ENCODE measurements at regions not wholly inside any gene's neighbourhood (a gene's known extent, or its start where the extent isn't known, plus 50 kb on each side); places are given as distances from the start of the nearest gene placed in this dataset.

DNA sequence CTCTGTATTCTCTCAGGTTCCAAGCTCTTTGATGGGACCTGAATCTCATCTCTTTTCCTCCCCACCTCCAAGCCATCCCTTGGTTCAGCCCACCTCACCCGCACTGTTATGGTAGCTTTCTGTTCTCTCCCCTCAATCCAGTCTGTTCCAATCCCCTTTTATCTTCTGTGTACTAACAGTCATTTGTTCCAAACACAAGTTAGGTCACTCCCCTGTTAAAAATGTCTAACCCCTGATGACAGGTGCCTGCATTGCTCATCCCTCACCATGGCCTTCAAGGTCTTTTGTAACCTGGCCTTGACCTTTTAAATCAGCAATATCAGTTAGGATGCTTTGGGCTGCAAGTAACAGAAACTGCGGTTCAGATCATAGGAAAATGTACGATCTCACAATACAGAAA lies 74.8 kb downstream of the CYP26A1 start:
- FAIRE-seq (no peak), DNase-seq (ENCODE audit: low read depth, low spot score) (no peak)
- no peak overlapping the region for H3K4me3 ChIP-seq (ENCODE audit: control insufficient read depth in 2 of 3, extremely low read depth in 1 of 3, insufficient read depth in 2 of 3, low read depth in 1 of 3, low read length in 3 of 3)
- H2AFZ ChIP-seq (ENCODE audit: control insufficient read depth, low read length) = no peak overlapping the region
- no peak for TF ChIP-seq EZH2 (IDR thresholded peaks at IDR 0.05; ENCODE audit: low read length)
- TF ChIP-seq, protein P1, sequence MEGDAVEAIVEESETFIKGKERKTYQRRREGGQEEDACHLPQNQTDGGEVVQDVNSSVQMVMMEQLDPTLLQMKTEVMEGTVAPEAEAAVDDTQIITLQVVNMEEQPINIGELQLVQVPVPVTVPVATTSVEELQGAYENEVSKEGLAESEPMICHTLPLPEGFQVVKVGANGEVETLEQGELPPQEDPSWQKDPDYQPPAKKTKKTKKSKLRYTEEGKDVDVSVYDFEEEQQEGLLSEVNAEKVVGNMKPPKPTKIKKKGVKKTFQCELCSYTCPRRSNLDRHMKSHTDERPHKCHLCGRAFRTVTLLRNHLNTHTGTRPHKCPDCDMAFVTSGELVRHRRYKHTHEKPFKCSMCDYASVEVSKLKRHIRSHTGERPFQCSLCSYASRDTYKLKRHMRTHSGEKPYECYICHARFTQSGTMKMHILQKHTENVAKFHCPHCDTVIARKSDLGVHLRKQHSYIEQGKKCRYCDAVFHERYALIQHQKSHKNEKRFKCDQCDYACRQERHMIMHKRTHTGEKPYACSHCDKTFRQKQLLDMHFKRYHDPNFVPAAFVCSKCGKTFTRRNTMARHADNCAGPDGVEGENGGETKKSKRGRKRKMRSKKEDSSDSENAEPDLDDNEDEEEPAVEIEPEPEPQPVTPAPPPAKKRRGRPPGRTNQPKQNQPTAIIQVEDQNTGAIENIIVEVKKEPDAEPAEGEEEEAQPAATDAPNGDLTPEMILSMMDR (optimal IDR thresholded peaks at IDR 0.05 in 1 of 3, IDR thresholded peaks at IDR 0.05 in 1 of 3, conservative IDR thresholded peaks at IDR 0.05 in 1 of 3; ENCODE audit: extremely low read depth in 1 of 3, insufficient read depth in 2 of 3, low read length in 3 of 3) = no peak
- H4K20me1 ChIP-seq (ENCODE audit: control insufficient read depth, extremely low read depth, insufficient read depth, low read length) = no peaks in the 10 kb centered on the region
- H3K9me1 ChIP-seq (ENCODE audit: control insufficient read depth, extremely low read depth, insufficient read depth, low read length) = peaks cover 2% of the 10 kb centered on the region
- H3K9ac ChIP-seq (ENCODE audit: control insufficient read depth, extremely low read depth, insufficient read depth, low read length) = no peak overlapping the region
- H3K27ac ChIP-seq (ENCODE audit: control insufficient read depth, insufficient read depth, low read length) = no peak overlapping the region
- no peak overlapping the region for H3K4me2 ChIP-seq (ENCODE audit: control insufficient read depth, extremely low read depth, insufficient read depth, low read depth, low read length)
- H3K79me2 ChIP-seq (ENCODE audit: control insufficient read depth, insufficient read depth, low read length) = no peaks in the 10 kb centered on the region
- peaks cover 35% of the 10 kb centered on the region for H3K4me1 ChIP-seq (ENCODE audit: control insufficient read depth, extremely low read depth, insufficient read depth, low read length)
- H3K9me3 ChIP-seq (ENCODE audit: control insufficient read depth, low read depth, low read length) = peaks cover under 1% of the 10 kb centered on the region
- dilution Hi-C loops (cut with MboI; ENCODE audit: extremely low pct_ligation_motif_present, low sequenced_read_pairs) = no loop called here
- no peaks in the 10 kb centered on the region for H3K36me3 ChIP-seq (ENCODE audit: control insufficient read depth in 2 of 2, extremely low read depth in 1 of 2, insufficient read depth in 2 of 2, low read length in 2 of 2)
- H3K27me3 ChIP-seq (ENCODE audit: control insufficient read depth, extremely low read depth, insufficient read depth, low read length) = no peaks in the 10 kb centered on the region

DNA sequence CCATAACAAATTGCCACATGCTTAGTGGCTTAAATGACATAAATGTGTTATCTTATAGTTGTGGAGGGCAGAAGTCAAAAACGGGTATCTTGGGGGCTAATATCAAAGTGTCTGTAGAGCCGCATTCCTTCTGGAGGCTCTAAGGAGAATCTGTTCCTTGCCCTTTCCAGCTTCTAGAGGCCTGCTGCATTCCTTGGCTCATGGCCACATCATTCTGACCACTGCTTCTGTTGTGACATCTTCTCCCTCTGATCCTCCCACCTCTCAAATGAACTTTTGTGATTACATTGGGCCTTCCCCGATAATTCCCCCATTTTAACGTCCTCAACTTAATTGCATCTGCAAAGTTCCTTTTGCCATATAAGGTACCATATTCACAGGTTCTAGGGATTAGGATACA lies 76.1 kb downstream of the CYP26A1 start:
- H3K4me1 ChIP-seq (ENCODE audit: control insufficient read depth, extremely low read depth, insufficient read depth, low read length) = peaks cover 35% of the 10 kb centered on the region

More for the DNA sequence above, 76.1 kb downstream of the CYP26A1 start:
- Histone ChIP-seq H3K9me1 (ENCODE audit: control insufficient read depth, extremely low read depth, insufficient read depth, low read length) (peaks cover 2% of the 10 kb centered on the region), H3K79me2 (ENCODE audit: control insufficient read depth, insufficient read depth, low read length) (no peaks in the 10 kb centered on the region), H3K36me3 (ENCODE audit: control insufficient read depth in 2 of 2, extremely low read depth in 1 of 2, insufficient read depth in 2 of 2, low read length in 2 of 2) (no peaks in the 10 kb centered on the region), H2AFZ (ENCODE audit: control insufficient read depth, low read length) (no peak overlapping the region), H3K9me3 (ENCODE audit: control insufficient read depth, low read depth, low read length) (peaks cover 2% of the 10 kb centered on the region), H3K9ac (ENCODE audit: control insufficient read depth, extremely low read depth, insufficient read depth, low read length) (no peak overlapping the region), H3K27ac (ENCODE audit: control insufficient read depth, insufficient read depth, low read length) (no peak overlapping the region), H3K4me3 (ENCODE audit: control insufficient read depth in 2 of 3, extremely low read depth in 1 of 3, insufficient read depth in 2 of 3, low read depth in 1 of 3, low read length in 3 of 3) (no peak overlapping the region), H3K4me2 (ENCODE audit: control insufficient read depth, extremely low read depth, insufficient read depth, low read depth, low read length) (no peak overlapping the region), H4K20me1 (ENCODE audit: control insufficient read depth, extremely low read depth, insufficient read depth, low read length) (no peaks in the 10 kb centered on the region), H3K27me3 (ENCODE audit: control insufficient read depth, extremely low read depth, insufficient read depth, low read length) (no peaks in the 10 kb centered on the region)
- DNase-seq (ENCODE audit: low read depth, low spot score) (no peak), FAIRE-seq (peak; percentile 55)
- dilution Hi-C loops (cut with MboI; ENCODE audit: extremely low pct_ligation_motif_present, low sequenced_read_pairs) = no loop called here
- no peak for TF ChIP-seq EZH2 (IDR thresholded peaks at IDR 0.05; ENCODE audit: low read length)
- TF ChIP-seq, protein P1 (optimal IDR thresholded peaks at IDR 0.05 in 1 of 3, IDR thresholded peaks at IDR 0.05 in 1 of 3, conservative IDR thresholded peaks at IDR 0.05 in 1 of 3; ENCODE audit: extremely low read depth in 1 of 3, insufficient read depth in 2 of 3, low read length in 3 of 3) = no peak

All from keratinocyte (primary cell).